Stimulated activated naive B cell treated with anti-CD40 and anti-IgM and Interleukin-4, amounts not matched to agents 10 μg/mL and 1 μg/mL and 100 μg/mL, for 72 hours (primary cell): ENCODE measurements at regions not wholly inside any gene's neighbourhood (a gene's known extent, or its start where the extent isn't known, plus 50 kb on each side); places are given as distances from the start of the nearest gene placed in this dataset.

ENCODE experiments used
- ATAC-seq, 2 donors: fragments of 150-1000 bp; cut with Tn5 transposase; replicated peaks; 2 replicates each; pipeline ENCODE4 v1.10.0; 2021; ENCODE audit warnings: moderate library complexity in 1 of 2
- DNase-seq: peaks from one replicate; pipeline ENCODE4 v3.0.0; 2021
- H3K27ac Mint-ChIP-seq: one replicate; pipeline ENCODE4 v1.8.0; 2022; ENCODE audit warnings: mild to moderate bottlenecking, mixed read lengths
- H3K27me3 Mint-ChIP-seq, 2 donors: one replicate each; pipeline ENCODE4 v1.8.0; 2022; ENCODE audit warnings: mixed read lengths in 2 of 2
- H3K36me3 Mint-ChIP-seq, 2 donors: one replicate each; pipeline ENCODE4 v1.8.0; 2022; ENCODE audit warnings: mixed read lengths in 2 of 2, mild to moderate bottlenecking in 1 of 2
- H3K4me1 Mint-ChIP-seq, 2 donors: one replicate each; pipeline ENCODE4 v1.8.0; 2022; ENCODE audit warnings: mixed read lengths in 2 of 2, mild to moderate bottlenecking in 1 of 2
- H3K4me3 Mint-ChIP-seq, 2 donors: one replicate each; pipeline ENCODE4 v1.8.0; 2022; ENCODE audit warnings: mild to moderate bottlenecking in 2 of 2, mixed read lengths in 2 of 2, moderate library complexity in 1 of 2
- H3K9me3 Mint-ChIP-seq, 2 donors: one replicate each; pipeline ENCODE4 v1.8.0; 2022; ENCODE audit warnings: mixed read lengths in 2 of 2, mild to moderate bottlenecking in 1 of 2

DNA sequence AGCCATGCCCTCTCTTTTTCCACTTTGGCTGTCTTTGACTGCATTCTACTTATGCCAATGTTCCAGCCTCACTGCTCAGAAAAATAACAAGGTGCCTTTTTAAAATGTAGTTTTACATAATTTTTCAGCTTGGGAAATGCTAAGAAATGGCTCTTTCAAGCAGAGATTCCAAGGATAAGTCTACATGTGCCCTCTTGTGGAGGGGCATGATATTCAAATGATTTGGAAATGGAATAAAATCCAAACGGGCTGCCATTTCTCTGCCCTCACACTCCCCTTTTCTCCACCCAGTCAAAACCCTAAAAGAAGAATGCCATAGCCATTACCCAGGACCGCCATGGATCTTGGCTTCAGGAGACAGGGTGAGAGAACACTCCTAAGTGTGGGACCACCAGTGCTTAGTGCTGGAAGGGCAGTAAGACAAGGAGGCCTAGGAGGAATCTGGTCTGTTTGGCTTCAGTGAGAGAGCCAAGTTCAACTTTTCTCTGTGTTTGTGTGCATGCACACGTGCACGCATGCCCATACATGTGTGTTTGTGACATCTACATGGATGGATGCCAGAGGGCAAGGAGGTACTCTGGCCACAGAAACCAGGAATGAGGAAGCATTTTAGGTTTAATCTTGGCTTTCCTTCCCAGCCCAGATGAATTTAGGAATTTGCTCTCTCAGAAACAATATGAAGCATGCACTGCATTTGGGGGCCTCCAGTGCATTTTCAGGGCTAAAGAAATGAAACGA, 174.0 kb upstream of the SLC14A2 start:
- peaks cover 27 to 39% of the 10 kb centered on the region in 2 donors for H3K27me3 Mint-ChIP-seq
- H3K4me1 Mint-ChIP-seq = no peaks in the 10 kb centered on the region
- no peak for DNase-seq
- ATAC-seq = no peak
- H3K27ac Mint-ChIP-seq = no peak overlapping the region
- H3K4me3 Mint-ChIP-seq = no peak overlapping the region
- no peaks in the 10 kb centered on the region for H3K36me3 Mint-ChIP-seq
- H3K9me3 Mint-ChIP-seq = no peaks in the 10 kb centered on the region

DNA sequence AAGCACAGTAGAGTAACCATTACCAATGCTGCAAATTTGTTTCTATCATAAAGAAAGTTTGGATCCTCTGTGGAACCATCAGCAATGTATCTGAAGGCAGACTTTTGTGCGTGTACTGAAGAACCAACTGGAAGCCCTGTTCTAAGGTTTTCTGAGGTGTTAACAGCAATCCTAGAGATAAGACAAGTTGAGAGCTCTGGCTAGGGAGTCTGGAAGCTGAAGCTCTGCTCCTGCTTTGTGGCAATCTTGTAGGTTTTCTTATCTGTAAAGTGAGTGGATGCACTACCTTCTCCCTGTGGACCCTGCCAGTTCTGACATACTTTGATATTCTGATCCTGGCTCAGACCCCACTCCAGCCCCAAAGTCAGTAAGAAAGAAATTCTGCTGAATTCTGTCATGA, 171.2 kb upstream of the SLC14A2 start:
- no peaks in the 10 kb centered on the region for H3K4me1 Mint-ChIP-seq
- DNase-seq = no peak
- no peaks in the 10 kb centered on the region for H3K36me3 Mint-ChIP-seq
- H3K9me3 Mint-ChIP-seq = no peaks in the 10 kb centered on the region
- ATAC-seq = no peak
- no peak overlapping the region for H3K27ac Mint-ChIP-seq
- peaks cover 27 to 40% of the 10 kb centered on the region in 2 donors for H3K27me3 Mint-ChIP-seq
- H3K4me3 Mint-ChIP-seq = no peak overlapping the region

DNA sequence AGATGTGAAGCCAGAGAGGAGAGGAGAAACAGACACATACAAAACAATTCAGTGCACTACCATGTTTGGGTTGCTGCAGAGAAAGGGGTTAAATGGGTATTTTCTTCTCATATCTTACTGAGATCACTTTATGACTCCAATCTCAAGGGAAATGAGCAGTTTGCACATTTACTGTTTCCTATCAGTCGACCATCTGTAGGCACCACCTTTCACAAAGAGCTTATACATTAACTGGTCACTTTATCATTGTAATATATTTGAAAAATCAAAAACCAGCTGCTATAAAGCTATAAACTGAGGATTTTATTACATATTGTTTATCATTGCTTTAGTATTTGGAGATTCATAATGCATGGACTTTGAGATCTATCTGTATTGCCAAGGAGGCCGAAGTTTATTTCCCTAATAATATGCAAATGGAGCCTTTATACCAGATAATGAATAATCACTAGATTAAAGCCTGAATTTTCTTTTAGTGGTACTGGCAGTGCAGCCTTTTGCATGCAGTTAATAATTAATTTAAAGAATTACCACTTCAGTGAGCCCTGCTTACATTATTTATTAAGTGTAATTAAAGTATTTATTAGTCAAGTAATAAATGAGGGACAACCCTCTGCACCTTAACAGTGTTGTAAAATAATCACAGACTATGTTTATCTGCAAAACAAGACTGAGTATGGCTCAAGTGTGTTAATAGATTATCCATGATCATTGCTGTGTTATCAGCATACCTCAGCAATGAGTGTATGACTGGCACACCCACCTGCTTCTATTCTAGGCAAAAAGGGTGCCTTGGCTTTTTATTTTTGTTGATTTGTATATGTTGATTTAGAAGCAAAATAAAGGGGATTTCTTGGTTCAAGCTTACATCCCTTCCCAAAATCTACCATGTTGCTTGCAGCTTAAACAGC, 167.7 kb upstream of the SLC14A2 start:
- ATAC-seq (no peak), DNase-seq (no peak)
- Mint-ChIP-seq H3K27ac (no peak overlapping the region), H3K4me3 (no peak overlapping the region), H3K4me1 (no peaks in the 10 kb centered on the region), H3K27me3 (peaks cover 18 to 34% of the 10 kb centered on the region in 2 donors), H3K9me3 (no peaks in the 10 kb centered on the region), H3K36me3 (no peaks in the 10 kb centered on the region)

DNA sequence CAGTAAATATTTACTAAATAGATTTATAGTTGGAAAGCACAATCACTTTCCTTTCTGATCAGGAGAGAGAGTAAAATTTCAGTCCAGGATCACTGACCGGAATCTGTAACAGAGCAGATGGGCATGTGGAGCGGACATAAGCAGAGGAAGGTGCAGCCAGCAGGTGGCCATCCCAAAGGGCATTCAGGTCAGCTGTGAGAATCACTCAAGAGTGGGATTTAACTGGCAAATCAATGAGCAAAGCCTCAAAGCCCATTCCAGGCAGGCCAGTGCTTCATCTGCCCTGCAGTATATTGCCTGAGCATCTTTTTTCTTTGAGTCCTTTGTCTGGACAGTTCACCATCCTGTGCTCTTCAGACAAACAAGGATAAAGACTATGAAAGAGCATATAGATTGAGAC, 166.4 kb upstream of the SLC14A2 start:
- H3K27me3 Mint-ChIP-seq = peaks cover 14 to 28% of the 10 kb centered on the region in 2 donors
- no peak for DNase-seq
- H3K4me1 Mint-ChIP-seq = peaks cover 0 to 4% of the 10 kb centered on the region in 2 donors
- H3K4me3 Mint-ChIP-seq = no peak overlapping the region
- H3K36me3 Mint-ChIP-seq = no peaks in the 10 kb centered on the region
- no peak for ATAC-seq
- H3K27ac Mint-ChIP-seq = no peak overlapping the region
- no peaks in the 10 kb centered on the region for H3K9me3 Mint-ChIP-seq

GRCh38 chr18:45449418-45450227, 165.7 kb upstream of the SLC14A2 start:
- peaks cover 8 to 22% of the 10 kb centered on the region in 2 donors for H3K27me3 Mint-ChIP-seq
- H3K27ac Mint-ChIP-seq = no peak overlapping the region
- no peak overlapping the region for H3K4me3 Mint-ChIP-seq
- DNase-seq = no peak
- no peaks in the 10 kb centered on the region for H3K36me3 Mint-ChIP-seq
- ATAC-seq = no peak
- H3K9me3 Mint-ChIP-seq = no peaks in the 10 kb centered on the region
- H3K4me1 Mint-ChIP-seq = peaks cover 0 to 11% of the 10 kb centered on the region in 2 donors

GRCh38 chr18:45456090-45457021, 158.9 kb upstream of the SLC14A2 start:
- peak; percentile 24 for DNase-seq
- H3K36me3 Mint-ChIP-seq = no peaks in the 10 kb centered on the region
- peaks cover 13 to 27% of the 10 kb centered on the region in 2 donors for H3K4me1 Mint-ChIP-seq
- H3K9me3 Mint-ChIP-seq = no peaks in the 10 kb centered on the region
- peak overlapping the region; percentile 83 for H3K27ac Mint-ChIP-seq
- peak overlapping the region in 1 of 2 donors; percentile 60 for H3K4me3 Mint-ChIP-seq
- peaks cover 6 to 42% of the 10 kb centered on the region in 2 donors for H3K27me3 Mint-ChIP-seq
- ATAC-seq = peak; percentile 92 to 99

DNA sequence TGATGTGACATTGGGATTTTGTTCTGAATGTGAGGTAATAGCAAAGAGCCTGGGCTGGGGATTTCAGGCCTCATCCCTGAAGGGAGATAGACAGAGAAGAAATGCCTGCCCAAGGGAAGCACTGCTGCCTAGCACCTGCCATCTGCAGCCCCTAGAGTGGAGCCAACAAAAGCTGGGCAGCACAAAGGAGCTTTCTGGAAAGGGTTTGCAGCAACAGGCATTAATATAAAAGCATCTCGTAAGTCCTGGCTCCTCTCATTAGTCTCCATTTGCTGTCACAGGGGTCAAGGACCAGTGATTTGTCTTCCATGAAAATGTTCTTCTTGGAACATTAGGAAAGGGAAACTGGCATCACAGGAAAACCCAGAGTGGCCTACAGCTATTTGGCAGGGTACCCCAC, 157.2 kb upstream of the SLC14A2 start:
- DNase-seq (no peak), ATAC-seq (no peak)
- H3K4me1 Mint-ChIP-seq = peaks cover 13 to 28% of the 10 kb centered on the region in 2 donors
- no peak overlapping the region for H3K4me3 Mint-ChIP-seq
- no peak overlapping the region for H3K27ac Mint-ChIP-seq
- H3K36me3 Mint-ChIP-seq = no peaks in the 10 kb centered on the region
- no peaks in the 10 kb centered on the region for H3K9me3 Mint-ChIP-seq
- peaks cover 8 to 53% of the 10 kb centered on the region in 2 donors for H3K27me3 Mint-ChIP-seq

DNA sequence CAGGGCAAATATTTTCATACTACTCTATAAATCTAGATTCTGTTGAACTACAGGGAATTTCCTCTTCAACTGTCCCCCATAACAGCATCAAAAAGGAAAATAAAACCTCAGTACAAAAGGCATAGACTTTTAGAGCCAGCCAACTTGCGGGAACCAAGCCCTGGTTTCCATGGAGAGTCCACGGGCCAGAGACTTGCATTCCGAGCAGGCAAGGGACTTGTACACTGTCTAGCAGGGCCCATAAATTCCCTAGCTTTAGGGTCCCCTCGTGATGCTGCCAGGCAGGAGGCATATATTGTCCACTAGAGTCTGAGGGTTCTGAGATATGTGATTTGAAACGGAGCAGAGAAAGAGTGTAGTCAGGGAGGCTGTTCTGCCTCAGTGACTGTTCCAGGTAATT, 153.1 kb upstream of the SLC14A2 start:
- H3K27me3 Mint-ChIP-seq = peaks cover 21 to 76% of the 10 kb centered on the region in 2 donors
- H3K4me1 Mint-ChIP-seq = peaks cover 0 to 9% of the 10 kb centered on the region in 2 donors
- DNase-seq = no peak
- no peaks in the 10 kb centered on the region for H3K36me3 Mint-ChIP-seq
- no peak for ATAC-seq
- no peak overlapping the region for H3K4me3 Mint-ChIP-seq
- H3K9me3 Mint-ChIP-seq = no peaks in the 10 kb centered on the region
- no peak overlapping the region for H3K27ac Mint-ChIP-seq

- Mint-ChIP-seq H3K9me3 (no peaks in the 10 kb centered on the region), H3K27ac (no peak overlapping the region), H3K27me3 (peaks cover 15 to 64% of the 10 kb centered on the region in 2 donors), H3K36me3 (no peaks in the 10 kb centered on the region), H3K4me1 (peaks cover 0 to 9% of the 10 kb centered on the region in 2 donors), H3K4me3 (no peak overlapping the region)
- DNase-seq (no peak), ATAC-seq (peak; percentile 41 to 78)
Measured at GRCh38 chr18:45463451-45463850, 151.8 kb upstream of the SLC14A2 start.

- H3K4me1 Mint-ChIP-seq = peaks cover 0 to 9% of the 10 kb centered on the region in 2 donors
- DNase-seq (no peak), ATAC-seq (no peak)
- H3K27me3 Mint-ChIP-seq = peaks cover 15 to 52% of the 10 kb centered on the region in 2 donors
- H3K36me3 Mint-ChIP-seq = no peaks in the 10 kb centered on the region
- no peak overlapping the region for H3K4me3 Mint-ChIP-seq
- H3K9me3 Mint-ChIP-seq = no peaks in the 10 kb centered on the region
- H3K27ac Mint-ChIP-seq = no peak overlapping the region
Measured at GRCh38 chr18:45464619-45465018, 150.7 kb upstream of the SLC14A2 start.

DNA sequence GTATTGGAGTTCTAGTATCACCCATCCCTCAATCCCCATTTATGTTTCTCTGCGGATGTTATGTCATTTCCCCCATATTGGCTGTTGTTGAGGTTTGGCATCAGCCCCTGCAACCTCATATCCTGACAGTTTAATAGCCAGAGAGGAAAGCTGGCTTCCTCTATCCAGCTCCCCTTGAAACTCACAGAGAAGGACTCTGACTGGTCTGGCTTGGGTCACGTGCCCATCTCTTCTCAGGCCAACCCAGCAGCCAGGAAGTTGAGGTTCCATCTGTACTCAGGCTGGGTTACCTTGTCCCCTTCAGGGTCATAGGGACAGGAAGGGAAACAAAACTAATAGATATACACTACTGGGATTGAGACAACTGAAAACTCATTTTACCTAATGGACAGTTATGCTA, 148.0 kb upstream of the SLC14A2 start:
- H3K36me3 Mint-ChIP-seq = no peaks in the 10 kb centered on the region
- no peak overlapping the region for H3K4me3 Mint-ChIP-seq
- peaks cover 15 to 27% of the 10 kb centered on the region in 2 donors for H3K27me3 Mint-ChIP-seq
- no peak overlapping the region for H3K27ac Mint-ChIP-seq
- peaks cover 0 to 9% of the 10 kb centered on the region in 2 donors for H3K4me1 Mint-ChIP-seq
- H3K9me3 Mint-ChIP-seq = no peaks in the 10 kb centered on the region
- DNase-seq (no peak), ATAC-seq (no peak)

GRCh38 chr18:45467945-45468344, 147.3 kb upstream of the SLC14A2 start:
- ATAC-seq (no peak), DNase-seq (no peak)
- Mint-ChIP-seq H3K4me1 (peaks cover 0 to 8% of the 10 kb centered on the region in 2 donors), H3K9me3 (no peaks in the 10 kb centered on the region), H3K27me3 (peaks cover 14 to 25% of the 10 kb centered on the region in 2 donors), H3K4me3 (no peak overlapping the region), H3K36me3 (no peaks in the 10 kb centered on the region), H3K27ac (no peak overlapping the region)

GRCh38 chr18:45478889-45479288, 136.4 kb upstream of the SLC14A2 start:
- no peaks in the 10 kb centered on the region for H3K36me3 Mint-ChIP-seq
- H3K27me3 Mint-ChIP-seq = peaks cover 28 to 45% of the 10 kb centered on the region in 2 donors
- H3K27ac Mint-ChIP-seq = no peak overlapping the region
- H3K4me3 Mint-ChIP-seq = no peak overlapping the region
- H3K9me3 Mint-ChIP-seq = peaks cover 2 to 7% of the 10 kb centered on the region in 2 donors
- H3K4me1 Mint-ChIP-seq = no peaks in the 10 kb centered on the region
- ATAC-seq (no peak), DNase-seq (no peak)
